Type B pancreatic cell (in vitro differentiated cells): ENCODE measurements at regions not wholly inside any gene's neighbourhood (a gene's known extent, or its start where the extent isn't known, plus 50 kb on each side); places are given as distances from the start of the nearest gene placed in this dataset.

ENCODE experiments used
- DNase-seq: peaks from one replicate; pipeline ENCODE4 v3.0.0; 2021; ENCODE audit warnings: mixed read lengths; ENCODE audit not compliant: unreplicated experiment; ENCODE audit errors: extremely low spot score
- H3K27ac Mint-ChIP-seq: 2 replicates; pipeline ENCODE4 v1.8.0; 2021; ENCODE audit warnings: mild to moderate bottlenecking, mixed read lengths
- H3K27me3 Mint-ChIP-seq: 2 replicates; pipeline ENCODE4 v1.8.0; 2021; ENCODE audit warnings: mixed read lengths
- H3K36me3 Mint-ChIP-seq: 2 replicates; pipeline ENCODE4 v1.8.0; 2021; ENCODE audit warnings: mixed read lengths
- H3K4me1 Mint-ChIP-seq: one replicate; pipeline ENCODE4 v1.8.0; 2021; ENCODE audit warnings: mixed read lengths; ENCODE audit not compliant: unreplicated experiment
- H3K4me3 Mint-ChIP-seq: 2 replicates; pipeline ENCODE4 v1.8.0; 2021; ENCODE audit warnings: mild to moderate bottlenecking, mixed read lengths
- H3K9me3 Mint-ChIP-seq: 2 replicates; pipeline ENCODE4 v1.8.0; 2021; ENCODE audit warnings: mixed read lengths
- TF ChIP-seq, protein P1 (sequence below): fragments of 200-600 bp; sonication (generic); conservative IDR thresholded peaks from 2 replicates; pipeline ENCODE4 v1.5.0; 2021; ENCODE audit warnings: antibody characterized with exemption, mild to moderate bottlenecking

DNA sequence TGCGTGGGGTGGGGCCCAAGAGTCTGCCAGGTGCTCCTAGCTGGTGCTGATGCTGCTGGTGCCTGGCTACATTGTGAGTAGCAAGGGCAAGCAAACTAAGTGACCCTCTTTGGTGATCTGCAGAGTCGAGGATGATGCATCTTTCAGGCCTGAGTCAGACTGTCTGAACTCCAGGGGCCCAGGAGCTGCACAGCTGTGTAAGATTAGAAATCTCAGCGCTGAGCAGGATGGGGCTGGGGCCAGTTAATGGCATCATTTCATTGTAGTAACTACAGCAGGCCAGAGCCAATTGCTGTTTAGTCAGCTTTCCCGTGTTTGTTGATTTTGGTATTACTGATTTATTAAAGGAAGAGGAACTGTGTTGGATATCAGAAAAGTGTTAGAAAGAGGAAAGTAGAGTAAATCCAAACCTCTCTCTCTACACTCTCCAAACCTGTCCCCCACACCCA is 365.2 kb downstream of the PAX1 start:
- no peak overlapping the region for H3K27ac Mint-ChIP-seq
- TF ChIP-seq, protein P1, sequence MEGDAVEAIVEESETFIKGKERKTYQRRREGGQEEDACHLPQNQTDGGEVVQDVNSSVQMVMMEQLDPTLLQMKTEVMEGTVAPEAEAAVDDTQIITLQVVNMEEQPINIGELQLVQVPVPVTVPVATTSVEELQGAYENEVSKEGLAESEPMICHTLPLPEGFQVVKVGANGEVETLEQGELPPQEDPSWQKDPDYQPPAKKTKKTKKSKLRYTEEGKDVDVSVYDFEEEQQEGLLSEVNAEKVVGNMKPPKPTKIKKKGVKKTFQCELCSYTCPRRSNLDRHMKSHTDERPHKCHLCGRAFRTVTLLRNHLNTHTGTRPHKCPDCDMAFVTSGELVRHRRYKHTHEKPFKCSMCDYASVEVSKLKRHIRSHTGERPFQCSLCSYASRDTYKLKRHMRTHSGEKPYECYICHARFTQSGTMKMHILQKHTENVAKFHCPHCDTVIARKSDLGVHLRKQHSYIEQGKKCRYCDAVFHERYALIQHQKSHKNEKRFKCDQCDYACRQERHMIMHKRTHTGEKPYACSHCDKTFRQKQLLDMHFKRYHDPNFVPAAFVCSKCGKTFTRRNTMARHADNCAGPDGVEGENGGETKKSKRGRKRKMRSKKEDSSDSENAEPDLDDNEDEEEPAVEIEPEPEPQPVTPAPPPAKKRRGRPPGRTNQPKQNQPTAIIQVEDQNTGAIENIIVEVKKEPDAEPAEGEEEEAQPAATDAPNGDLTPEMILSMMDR = no peak
- no peak for DNase-seq
- no peaks in the 10 kb centered on the region for H3K36me3 Mint-ChIP-seq
- no peaks in the 10 kb centered on the region for H3K27me3 Mint-ChIP-seq
- H3K4me3 Mint-ChIP-seq = no peak overlapping the region
- peaks cover 16% of the 10 kb centered on the region for H3K4me1 Mint-ChIP-seq
- H3K9me3 Mint-ChIP-seq = no peaks in the 10 kb centered on the region

DNA sequence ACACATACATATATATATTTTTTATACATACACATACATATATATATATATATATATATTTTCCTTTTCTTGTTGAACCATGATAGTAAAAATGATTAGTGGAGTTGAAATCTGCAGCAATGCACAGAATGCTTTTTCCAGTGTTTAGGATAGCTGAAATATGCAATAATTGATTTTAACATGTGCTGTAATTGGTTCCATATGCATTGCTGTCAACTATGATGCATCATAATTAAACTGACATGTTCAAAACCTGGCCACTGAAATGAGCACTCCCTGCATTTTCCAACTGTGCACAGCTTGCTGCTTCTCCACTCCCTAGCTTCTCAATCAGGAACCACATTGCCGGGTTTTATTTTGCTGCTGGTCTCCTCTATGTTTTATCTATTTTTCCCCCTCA is 358.3 kb downstream of the PAX1 start:
- peaks cover 8% of the 10 kb centered on the region for H3K4me1 Mint-ChIP-seq
- H3K27ac Mint-ChIP-seq = no peak overlapping the region
- H3K27me3 Mint-ChIP-seq = peaks cover 3% of the 10 kb centered on the region
- TF ChIP-seq, protein P1 = no peak
- no peaks in the 10 kb centered on the region for H3K36me3 Mint-ChIP-seq
- H3K4me3 Mint-ChIP-seq = no peak overlapping the region
- DNase-seq = no peak
- H3K9me3 Mint-ChIP-seq = no peaks in the 10 kb centered on the region

DNA sequence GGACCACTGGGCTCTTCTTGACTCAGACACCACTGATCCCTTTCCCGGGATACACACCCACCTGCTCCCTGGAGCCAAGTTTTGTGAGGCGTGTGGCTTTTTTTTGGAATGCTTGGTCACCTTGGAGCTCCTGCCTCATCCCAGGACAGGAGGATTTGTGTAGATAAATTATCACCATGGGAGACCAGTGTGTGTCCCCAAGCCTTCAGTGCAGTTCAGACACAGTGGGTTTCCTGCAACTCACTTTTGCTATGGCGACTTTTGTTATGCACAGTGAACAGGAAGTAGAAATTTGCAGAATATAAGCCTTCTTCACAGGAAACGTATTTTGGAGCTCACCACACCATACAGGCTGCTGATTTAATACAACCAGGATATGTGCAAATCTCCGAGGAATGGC is 357.4 kb downstream of the PAX1 start:
- Mint-ChIP-seq H3K9me3 (no peaks in the 10 kb centered on the region), H3K27me3 (peaks cover 6% of the 10 kb centered on the region), H3K36me3 (no peaks in the 10 kb centered on the region), H3K27ac (no peak overlapping the region), H3K4me3 (no peak overlapping the region), H3K4me1 (peaks cover 8% of the 10 kb centered on the region)
- DNase-seq = no peak
- TF ChIP-seq, protein P1 = no peak

DNA sequence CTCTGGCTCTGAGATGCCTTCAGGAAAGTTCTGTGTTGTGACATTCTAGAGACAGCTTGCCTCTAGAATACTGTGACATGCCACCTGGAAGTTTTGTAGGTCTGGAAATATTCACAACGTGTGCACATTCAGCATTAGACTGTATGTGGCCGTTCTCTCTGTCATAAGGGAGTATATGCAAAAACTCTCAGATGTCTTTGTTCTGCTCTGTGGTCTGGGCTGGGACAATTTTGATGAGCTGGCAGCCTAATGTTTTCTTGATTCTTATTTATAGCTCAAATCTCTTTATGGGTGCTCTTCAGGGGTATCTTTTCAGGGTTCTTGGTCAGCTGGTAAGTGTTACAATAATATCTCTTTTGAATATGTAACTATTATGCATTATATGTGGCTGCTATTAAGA is 355.1 kb downstream of the PAX1 start:
- no peak overlapping the region for H3K4me3 Mint-ChIP-seq
- peaks cover 8% of the 10 kb centered on the region for H3K4me1 Mint-ChIP-seq
- peaks cover 13% of the 10 kb centered on the region for H3K27me3 Mint-ChIP-seq
- no peak overlapping the region for H3K27ac Mint-ChIP-seq
- no peak for DNase-seq
- H3K9me3 Mint-ChIP-seq = no peaks in the 10 kb centered on the region
- no peaks in the 10 kb centered on the region for H3K36me3 Mint-ChIP-seq
- TF ChIP-seq, protein P1 = no peak

DNA sequence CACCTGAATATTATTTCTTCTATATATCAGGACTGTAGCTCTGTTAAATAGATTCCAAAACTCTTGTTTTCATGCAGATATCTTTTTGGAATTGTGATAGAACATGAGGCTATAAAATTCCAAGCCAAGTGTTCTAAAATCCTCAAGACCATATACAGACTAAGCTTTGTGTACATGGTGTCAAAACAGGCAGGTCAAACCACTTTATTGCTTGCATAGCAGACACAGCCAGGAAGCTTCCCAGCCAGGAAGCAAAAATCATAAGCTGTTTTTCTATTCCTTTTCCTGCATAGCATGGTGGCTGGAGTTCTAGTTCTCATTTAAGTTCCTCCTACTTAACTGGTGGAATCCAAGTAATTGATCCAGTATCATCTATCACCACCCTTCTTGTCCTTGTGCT is 353.3 kb downstream of the PAX1 start:
- H3K27me3 Mint-ChIP-seq = peaks cover 15% of the 10 kb centered on the region
- peaks cover 4% of the 10 kb centered on the region for H3K4me1 Mint-ChIP-seq
- no peaks in the 10 kb centered on the region for H3K9me3 Mint-ChIP-seq
- H3K4me3 Mint-ChIP-seq = no peak overlapping the region
- DNase-seq = no peak
- TF ChIP-seq, protein P1 = no peak
- H3K27ac Mint-ChIP-seq = no peak overlapping the region
- H3K36me3 Mint-ChIP-seq = no peaks in the 10 kb centered on the region

DNA sequence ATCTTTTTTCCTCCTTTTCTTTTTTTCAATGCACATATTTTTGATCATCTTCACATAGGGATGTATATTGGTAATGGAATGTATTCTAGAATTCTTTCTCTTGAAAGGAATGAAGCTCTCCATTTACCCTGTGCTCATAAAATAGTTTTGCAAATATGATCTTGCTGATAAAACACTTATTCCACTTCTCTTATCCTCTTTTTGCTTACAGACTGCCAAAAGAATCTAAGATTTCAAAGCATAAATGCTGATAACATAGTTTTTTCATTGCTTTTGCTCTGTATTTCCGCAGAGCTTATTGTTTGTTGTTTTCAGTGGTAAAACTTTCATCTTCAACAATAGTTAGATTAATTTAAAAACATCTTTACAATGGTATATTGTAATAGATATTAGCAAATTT is 350.5 kb downstream of the PAX1 start:
- H3K4me3 Mint-ChIP-seq = no peak overlapping the region
- DNase-seq = no peak
- no peak overlapping the region for H3K27ac Mint-ChIP-seq
- H3K4me1 Mint-ChIP-seq = no peaks in the 10 kb centered on the region
- H3K9me3 Mint-ChIP-seq = no peaks in the 10 kb centered on the region
- peaks cover 13% of the 10 kb centered on the region for H3K27me3 Mint-ChIP-seq
- TF ChIP-seq, protein P1 = no peak
- H3K36me3 Mint-ChIP-seq = no peaks in the 10 kb centered on the region
